NCI-H226 (cell line): ENCODE measurements at regions not wholly inside any gene's neighbourhood (a gene's known extent, or its start where the extent isn't known, plus 50 kb on each side); places are given as distances from the start of the nearest gene placed in this dataset.
A peak's percentile ranks its signal among the peaks of the same experiment; 100 is the strongest.

Source experiments
- DNase-seq: peaks from one replicate; pipeline ENCODE4 v3.0.0-alpha.2; 2015

GRCh38 chr6:20025681-20026080 is 186.6 kb downstream of the MBOAT1 start:
- no peak for DNase-seq

- DNase-seq, result no peak
Observed at GRCh38 chr6:20028143-20028542, 184.1 kb downstream of the MBOAT1 start.

- no peak for DNase-seq
Observed at GRCh38 chr6:20028562-20028961, 183.7 kb downstream of the MBOAT1 start.

DNA sequence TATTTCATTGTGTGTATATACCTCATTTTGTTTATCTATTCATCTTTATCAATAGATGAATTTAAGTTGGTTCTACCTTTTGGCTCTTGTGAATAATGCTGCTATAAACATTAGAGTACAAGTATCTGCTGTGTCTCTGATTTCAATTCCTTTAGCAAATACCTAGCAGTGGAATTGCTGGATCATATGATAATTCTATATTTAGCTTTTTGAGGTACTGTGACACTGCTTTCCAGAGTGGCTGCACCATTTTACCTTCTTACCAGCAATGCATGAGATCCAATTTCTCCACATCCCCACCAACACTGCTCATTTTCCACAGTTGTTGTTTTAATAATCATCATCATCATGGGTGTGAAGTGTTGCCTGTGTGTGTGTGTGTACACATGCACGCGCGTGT is 182.3 kb downstream of the MBOAT1 start:
- DNase-seq, result no peak

GRCh38 chr6:20031342-20031741 is 180.9 kb downstream of the MBOAT1 start:
- no peak for DNase-seq

GRCh38 chr6:20033697-20034407 is 178.4 kb downstream of the MBOAT1 start:
- DNase-seq, result no peak

GRCh38 chr6:20034408-20034769 is 177.9 kb downstream of the MBOAT1 start:
- no peak for DNase-seq

- DNase-seq, result no peak
Observed at GRCh38 chr6:20036141-20036677, 176.1 kb downstream of the MBOAT1 start.

- peak; percentile 12 for DNase-seq
Observed at GRCh38 chr6:20038410-20039204, 173.7 kb downstream of the MBOAT1 start.

DNA sequence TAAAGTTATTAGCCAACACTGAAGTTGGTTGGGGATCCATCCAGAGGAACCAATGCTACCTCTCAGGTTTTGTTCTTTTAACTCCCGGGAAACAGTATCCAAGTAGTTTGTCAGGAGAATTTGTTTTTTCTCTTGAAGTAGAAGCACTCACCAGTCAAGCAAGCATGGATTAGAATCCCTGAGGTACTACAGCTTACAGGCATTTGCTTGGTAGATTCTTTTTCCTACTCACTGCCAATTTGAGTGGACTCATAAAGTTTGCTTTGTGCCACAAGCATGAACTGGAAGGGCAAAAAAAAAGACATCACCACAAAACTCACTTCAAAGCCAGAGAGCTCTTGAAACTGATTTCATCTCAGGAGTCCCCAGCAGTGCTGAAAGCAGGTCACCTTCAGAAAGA is 167.4 kb downstream of the MBOAT1 start:
- DNase-seq, result no peak
